SU-DHL-6 (cell line): ENCODE measurements at regions not wholly inside any gene's neighbourhood (a gene's known extent, or its start where the extent isn't known, plus 50 kb on each side); places are given as distances from the start of the nearest gene placed in this dataset.

Experiments
- CTCF ChIP-seq: fragments of 200-600 bp; sonication (generic); IDR thresholded peaks from one replicate; pipeline ENCODE4 v1.5.1; 2017; ENCODE audit warnings: antibody characterized with exemption, mild to moderate bottlenecking, low read length, moderate library complexity; ENCODE audit not compliant: insufficient read depth, poor library complexity, severe bottlenecking
- EZH2phosphoT487 ChIP-seq: fragments of 200-600 bp; sonication (generic), shearing (Covaris generic); conservative IDR thresholded peaks from 2 replicates; pipeline ENCODE4 v1.6.1; 2018; ENCODE audit warnings: mild to moderate bottlenecking, antibody characterized with exemption, low read length, moderate library complexity, mixed read lengths

DNA sequence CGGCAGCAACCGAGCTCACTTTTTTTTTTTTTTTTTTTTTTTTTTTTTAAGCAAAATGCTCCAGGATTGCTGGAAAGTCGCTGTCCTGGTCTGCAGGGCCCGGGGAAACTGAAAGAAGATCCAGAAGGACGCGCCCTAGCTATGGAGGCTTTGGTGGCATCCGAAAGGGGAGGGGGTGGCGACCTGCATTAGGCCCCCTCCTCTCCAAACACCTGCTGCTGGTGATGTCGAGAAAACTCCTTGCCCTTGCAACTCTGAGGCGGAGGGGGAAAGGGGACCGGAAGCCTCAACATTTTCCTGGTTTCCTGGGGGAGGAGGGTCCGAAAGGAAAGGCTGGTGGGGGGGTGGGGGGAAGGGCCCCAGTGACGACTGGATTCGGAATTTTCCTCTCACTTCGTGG, 421.1 kb downstream of the VRK1 start:
- TF ChIP-seq CTCF (no peak), EZH2phosphoT487 (no peak)
